Ectodermal cell (in vitro differentiated cells): ENCODE measurements at regions not wholly inside any gene's neighbourhood (a gene's known extent, or its start where the extent isn't known, plus 50 kb on each side); places are given as distances from the start of the nearest gene placed in this dataset.

Experiments used
- H3K27ac ChIP-seq: 2 replicates; pipeline ENCODE4 v1.7.0; 2013; ENCODE audit warnings: mild to moderate bottlenecking, low read depth, low read length; ENCODE audit not compliant: insufficient read depth, poor library complexity, severe bottlenecking
- H3K27me3 ChIP-seq: 2 replicates; pipeline ENCODE4 v1.7.0; 2013; ENCODE audit warnings: mild to moderate bottlenecking, low read length; ENCODE audit not compliant: insufficient read depth, control insufficient read depth, poor library complexity, severe bottlenecking
- H3K36me3 ChIP-seq: one replicate; pipeline ENCODE4 v1.7.0; 2013; ENCODE audit warnings: low read length; ENCODE audit not compliant: control insufficient read depth, insufficient read depth
- H3K4me1 ChIP-seq: one replicate; pipeline ENCODE4 v1.7.0; 2013; ENCODE audit warnings: low read length; ENCODE audit not compliant: control insufficient read depth, insufficient read depth
- H3K4me3 ChIP-seq: 2 replicates; pipeline ENCODE4 v1.7.0; 2013; ENCODE audit warnings: low read depth, low read length, control low read depth; ENCODE audit not compliant: insufficient read depth
- H3K9me3 ChIP-seq: 2 replicates; pipeline ENCODE4 v1.7.0; 2013; ENCODE audit warnings: mild to moderate bottlenecking, low read length, moderate library complexity; ENCODE audit not compliant: control insufficient read depth
- WGBS, 2 experiments: methylation state at CpG; one replicate each; pipeline ENCODE4 v1.1.7; 2013; ENCODE audit warnings: missing lambda C conversion rate in 2 of 2; 5-methylcytosine and 5-hydroxymethylcytosine counted together

DNA sequence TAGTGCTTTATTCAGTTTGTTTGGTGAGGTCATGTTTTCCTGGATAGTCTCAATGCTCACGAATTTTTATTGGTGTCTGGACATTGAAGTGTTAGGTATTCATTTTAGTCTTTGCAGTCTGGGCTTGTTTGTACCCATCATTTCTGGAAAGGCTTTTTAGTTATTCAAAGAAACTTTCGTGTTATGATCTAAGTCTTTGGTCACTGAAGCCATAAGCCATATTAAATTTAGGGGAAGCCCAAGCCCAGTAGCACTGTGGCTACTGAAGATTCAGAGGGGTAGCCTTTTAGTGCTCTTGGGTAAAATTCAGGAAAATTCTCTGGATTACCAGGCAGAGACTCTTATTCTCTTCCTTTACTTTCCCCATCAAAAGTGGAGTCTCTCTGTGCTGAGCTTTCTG is 56.2 kb upstream of the PEX5L start:
- Histone ChIP-seq H3K36me3 (no peaks in the 10 kb centered on the region), H3K4me1 (no peaks in the 10 kb centered on the region), H3K9me3 (no peaks in the 10 kb centered on the region), H3K4me3 (no peak overlapping the region), H3K27me3 (no peaks in the 10 kb centered on the region), H3K27ac (no peak overlapping the region)
- 83 to 91% methylated on average over 2 of the region's 2 CpGs for WGBS, 2 experiments

GRCh38 chr3:180093535-180093934 is 56.8 kb upstream of the PEX5L start:
- H3K4me3 ChIP-seq = no peak overlapping the region
- WGBS, 2 experiments = 90 to 97% methylated on average over 1 of the region's 1 CpG

DNA sequence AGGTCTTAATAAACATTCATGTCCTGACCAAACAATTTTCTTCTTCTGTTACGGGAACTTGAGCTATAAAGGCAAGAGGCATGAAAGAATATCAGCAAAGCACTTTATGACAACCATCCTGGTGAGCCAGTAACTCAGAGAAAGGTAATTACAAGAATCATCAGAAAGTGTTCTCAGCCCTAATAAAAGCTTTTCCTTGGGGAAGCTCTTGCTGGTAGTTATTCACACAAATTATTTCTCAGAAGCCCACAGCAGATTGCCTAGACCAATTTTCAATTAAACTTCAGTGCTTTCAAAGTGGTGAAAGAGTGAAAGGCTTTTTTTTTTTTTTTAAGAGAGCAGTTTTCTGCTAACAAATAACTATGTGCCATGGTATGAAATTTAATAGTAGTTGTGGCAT is 60.9 kb upstream of the PEX5L start:
- Histone ChIP-seq H3K9me3 (no peaks in the 10 kb centered on the region), H3K4me1 (peaks cover 7% of the 10 kb centered on the region), H3K27ac (no peak overlapping the region), H3K36me3 (no peaks in the 10 kb centered on the region), H3K4me3 (no peak overlapping the region), H3K27me3 (no peaks in the 10 kb centered on the region)
- WGBS, 2 experiments = 87 to 93% methylated on average over 1 of the region's 1 CpG

More at GRCh38 chr3:180093535-180093934, 56.8 kb upstream of the PEX5L start:
- no peaks in the 10 kb centered on the region for H3K9me3 ChIP-seq
- no peaks in the 10 kb centered on the region for H3K27me3 ChIP-seq
- no peaks in the 10 kb centered on the region for H3K4me1 ChIP-seq
- no peak overlapping the region for H3K27ac ChIP-seq
- no peaks in the 10 kb centered on the region for H3K36me3 ChIP-seq

DNA sequence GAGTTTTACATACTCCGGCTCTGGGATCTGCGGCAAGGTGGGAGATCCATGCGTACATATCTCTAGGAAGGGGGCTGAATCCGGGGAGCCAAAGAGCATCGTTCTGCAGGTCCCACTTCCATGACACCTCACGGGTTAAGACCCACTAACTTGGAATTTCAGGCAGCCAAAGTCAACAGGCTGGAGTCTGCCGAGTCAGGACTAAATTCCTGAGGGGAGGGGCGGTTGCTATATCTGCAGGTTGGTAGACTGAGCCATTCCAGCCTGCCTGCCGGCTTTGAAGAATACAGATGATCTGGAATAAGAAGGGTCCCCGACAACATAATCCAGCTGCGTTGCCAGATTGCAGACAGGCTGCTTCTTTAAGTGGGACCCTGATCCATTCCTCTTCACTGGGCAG is 65.4 kb upstream of the PEX5L start:
- no peaks in the 10 kb centered on the region for H3K9me3 ChIP-seq
- no peak overlapping the region for H3K27ac ChIP-seq
- no peak overlapping the region for H3K4me3 ChIP-seq
- H3K36me3 ChIP-seq = no peaks in the 10 kb centered on the region
- peaks cover 7% of the 10 kb centered on the region for H3K4me1 ChIP-seq
- 70 to 71% methylated on average over 11 of the region's 11 CpGs for WGBS, 2 experiments
- no peaks in the 10 kb centered on the region for H3K27me3 ChIP-seq

DNA sequence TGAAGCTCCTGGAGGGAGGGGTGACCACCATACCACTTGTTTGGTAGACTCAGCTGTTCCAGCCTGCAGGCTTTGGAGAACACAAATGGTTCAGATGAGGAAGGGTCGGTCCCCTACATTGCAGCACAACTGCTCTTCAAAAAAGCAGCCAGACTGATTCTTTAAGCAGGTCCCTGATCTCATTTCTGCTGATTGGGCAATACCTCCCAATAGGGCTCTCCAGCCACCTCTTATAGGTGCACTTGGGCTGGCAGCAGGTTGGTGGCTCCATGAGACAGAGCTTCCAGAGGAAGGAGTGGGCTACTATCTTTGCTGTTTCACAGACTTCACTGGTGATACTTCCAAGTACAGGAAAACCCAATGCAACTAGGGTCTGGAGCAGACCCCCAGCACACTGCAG is 65.9 kb upstream of the PEX5L start:
- Histone ChIP-seq H3K27ac (no peak overlapping the region), H3K27me3 (no peaks in the 10 kb centered on the region), H3K36me3 (no peaks in the 10 kb centered on the region), H3K4me3 (no peak overlapping the region), H3K9me3 (no peaks in the 10 kb centered on the region), H3K4me1 (peaks cover 7% of the 10 kb centered on the region)
- WGBS, 2 experiments = 95 to 97% methylated on average over 1 of the region's 1 CpG

DNA sequence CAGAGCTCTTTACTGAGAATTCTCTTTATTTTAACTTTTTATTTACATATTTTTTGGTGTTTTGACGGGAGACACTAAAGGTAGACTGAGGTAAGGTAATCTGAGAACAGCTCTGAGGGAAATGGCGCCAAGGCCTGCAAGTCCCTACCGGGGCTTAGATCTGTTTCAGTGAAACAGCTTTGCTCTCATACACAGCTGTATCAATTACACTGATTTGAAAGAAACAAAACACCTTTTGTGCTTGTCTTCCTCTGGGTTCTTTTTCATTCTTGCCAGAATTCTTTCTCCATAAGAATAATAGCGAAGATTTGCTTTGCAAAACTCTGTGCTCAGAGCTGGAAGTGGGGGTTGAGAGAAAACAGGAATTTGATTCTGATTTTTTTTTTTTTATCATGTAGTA is 79.5 kb upstream of the PEX5L start:
- no peak overlapping the region for H3K4me3 ChIP-seq
- no peaks in the 10 kb centered on the region for H3K27me3 ChIP-seq
- no peaks in the 10 kb centered on the region for H3K4me1 ChIP-seq
- H3K9me3 ChIP-seq = no peaks in the 10 kb centered on the region
- no peak overlapping the region for H3K27ac ChIP-seq
- no peaks in the 10 kb centered on the region for H3K36me3 ChIP-seq
- 38 to 48% methylated on average over 4 of the region's 4 CpGs for WGBS, 2 experiments

GRCh38 chr3:180116658-180117057 is 79.9 kb upstream of the PEX5L start:
- H3K4me1 ChIP-seq = no peaks in the 10 kb centered on the region
- H3K36me3 ChIP-seq = no peaks in the 10 kb centered on the region
- H3K9me3 ChIP-seq = no peaks in the 10 kb centered on the region
- no peak overlapping the region for H3K27ac ChIP-seq
- H3K4me3 ChIP-seq = no peak overlapping the region
- no peaks in the 10 kb centered on the region for H3K27me3 ChIP-seq
- WGBS, 2 experiments = 61 to 63% methylated on average over 2 of the region's 2 CpGs

DNA sequence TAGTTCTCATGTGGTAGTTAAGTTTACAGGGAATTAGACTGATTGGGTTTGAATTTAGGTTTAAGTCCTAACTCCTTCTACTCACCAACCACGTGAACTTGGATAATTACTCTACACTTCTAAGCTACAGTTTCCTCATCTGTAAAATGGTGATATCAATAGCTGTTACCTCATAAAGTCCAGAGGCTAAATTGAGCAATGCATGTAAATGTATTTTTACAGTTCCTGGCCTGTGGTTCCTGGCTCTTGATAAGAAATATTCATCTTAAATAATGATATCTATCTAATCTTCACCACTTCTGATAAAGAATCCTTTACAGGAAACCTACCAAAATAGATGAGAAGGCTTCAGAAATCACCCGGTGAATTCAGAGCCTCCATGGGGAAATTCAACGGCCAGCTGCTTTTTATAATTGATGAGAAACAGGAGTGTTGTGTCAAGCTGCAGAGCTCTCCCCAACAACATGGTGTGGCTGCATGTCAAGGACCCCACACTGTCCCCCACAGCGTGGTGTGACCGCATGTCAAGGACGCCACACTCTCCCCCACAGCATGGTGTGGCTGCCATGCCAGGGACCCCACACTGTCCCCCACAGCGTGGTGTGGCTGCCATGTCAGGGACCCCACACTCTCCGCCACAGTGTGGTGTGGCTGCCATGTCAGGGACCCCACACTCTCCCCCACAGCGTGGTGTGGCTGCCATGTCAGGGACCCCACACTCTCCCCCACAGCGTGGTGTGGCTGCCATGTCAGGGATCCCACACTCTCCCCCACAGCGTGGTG is 80.8 kb upstream of the PEX5L start:
- Histone ChIP-seq H3K4me3 (no peak overlapping the region), H3K4me1 (no peaks in the 10 kb centered on the region), H3K27ac (no peak overlapping the region), H3K36me3 (no peaks in the 10 kb centered on the region), H3K9me3 (no peaks in the 10 kb centered on the region), H3K27me3 (no peaks in the 10 kb centered on the region)
- 92 to 96% methylated on average over 10 to 11 of the region's 11 CpGs for WGBS, 2 experiments

DNA sequence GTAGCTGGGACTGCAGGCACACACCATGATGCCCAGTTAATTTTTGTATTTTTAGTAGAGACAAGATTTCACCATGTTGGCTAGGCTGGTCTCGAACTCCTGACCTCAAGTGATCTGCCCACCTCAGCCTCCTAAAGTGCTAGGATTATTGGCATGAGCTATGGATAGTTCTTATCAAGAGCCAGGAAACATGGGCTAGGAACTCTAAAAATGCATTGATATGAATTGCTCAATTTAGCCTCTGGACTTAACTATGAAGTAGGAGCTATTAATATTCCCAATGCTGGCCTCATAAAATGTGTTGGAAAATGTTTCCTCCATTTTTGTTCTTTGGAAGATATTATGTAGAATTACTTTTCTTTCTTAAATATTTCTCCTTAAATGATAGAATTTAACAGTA is 82.8 kb upstream of the PEX5L start:
- no peaks in the 10 kb centered on the region for H3K27me3 ChIP-seq
- no peak overlapping the region for H3K4me3 ChIP-seq
- WGBS, 2 experiments = 93 to 94% methylated on average over 1 of the region's 1 CpG
- no peaks in the 10 kb centered on the region for H3K36me3 ChIP-seq
- H3K9me3 ChIP-seq = no peaks in the 10 kb centered on the region
- H3K4me1 ChIP-seq = no peaks in the 10 kb centered on the region
- no peak overlapping the region for H3K27ac ChIP-seq

DNA sequence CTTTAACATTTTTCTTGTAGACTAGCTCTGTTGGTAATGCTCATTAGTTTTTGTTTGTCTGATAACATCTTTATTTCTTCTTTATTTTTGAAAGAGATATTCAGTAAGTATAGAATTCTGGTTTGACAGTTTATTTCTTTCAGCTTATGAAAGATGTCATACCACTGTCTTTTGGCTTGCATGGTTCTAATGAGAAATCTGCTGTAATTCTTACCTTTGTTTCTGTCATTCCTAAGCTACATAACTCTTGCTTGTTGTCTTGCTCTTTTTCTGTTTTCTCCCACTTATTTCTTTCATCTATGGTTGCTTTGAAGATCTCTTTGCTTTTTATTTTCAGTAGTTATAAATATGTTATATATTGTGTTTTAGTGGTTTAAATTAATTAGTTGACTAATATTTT is 87.2 kb upstream of the PEX5L start:
- Histone ChIP-seq H3K27ac (no peak overlapping the region), H3K4me3 (no peak overlapping the region), H3K4me1 (no peaks in the 10 kb centered on the region), H3K27me3 (no peaks in the 10 kb centered on the region), H3K9me3 (no peaks in the 10 kb centered on the region), H3K36me3 (no peaks in the 10 kb centered on the region)

DNA sequence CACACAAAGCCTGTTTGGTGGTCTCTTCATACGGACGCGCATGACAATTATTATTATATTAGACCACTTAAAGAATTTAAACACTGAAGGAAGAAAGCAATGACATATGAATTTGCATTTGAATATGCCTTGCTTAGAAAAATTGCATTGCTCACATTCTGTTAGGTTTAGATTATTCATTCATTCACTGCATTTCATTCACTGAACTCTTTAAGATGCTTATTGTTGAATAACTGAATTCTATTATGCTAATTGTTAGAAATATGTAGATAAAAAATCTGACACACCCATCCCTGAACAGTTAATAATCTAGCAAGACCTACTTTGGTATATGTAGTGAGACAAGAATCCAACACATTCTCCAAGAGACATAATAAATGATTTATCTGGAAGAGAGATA is 94.4 kb upstream of the PEX5L start:
- 93% methylated on average over 3 of the region's 3 CpGs; no CpG with 5 or more reads in 1 of the 2 experiments for WGBS, 2 experiments
- no peaks in the 10 kb centered on the region for H3K9me3 ChIP-seq
- H3K4me3 ChIP-seq = no peak overlapping the region
- no peaks in the 10 kb centered on the region for H3K4me1 ChIP-seq
- H3K27ac ChIP-seq = no peak overlapping the region
- no peaks in the 10 kb centered on the region for H3K27me3 ChIP-seq
- H3K36me3 ChIP-seq = no peaks in the 10 kb centered on the region
